ENCODE measurements at regions not wholly inside any gene's neighbourhood (a gene's known extent, or its start where the extent isn't known, plus 50 kb on each side); places are given as distances from the start of the nearest gene placed in this dataset.

DNA sequence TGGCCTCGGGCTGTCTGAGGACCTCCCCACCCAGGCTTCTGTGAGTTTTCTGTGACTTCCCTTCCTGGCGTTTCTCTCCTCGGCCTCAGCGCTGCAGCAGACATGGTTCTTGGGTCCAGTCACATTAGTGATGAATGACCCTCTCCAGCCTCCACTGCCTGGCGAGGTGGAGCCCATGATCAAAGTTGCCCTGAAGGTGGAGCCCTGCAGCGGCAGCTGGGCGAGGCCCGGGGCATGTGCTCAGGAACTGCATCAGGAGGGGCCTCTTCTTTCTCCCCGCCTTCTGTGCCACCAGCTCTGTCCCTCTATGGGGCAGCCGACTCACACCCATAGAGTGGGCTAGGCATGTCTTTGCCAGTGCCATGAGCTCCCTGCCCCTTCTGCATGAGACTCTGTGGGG lies 1079.7 kb downstream of the TBC1D22A start:
- Histone ChIP-seq H3K27me3 (no peaks in the 10 kb centered on the region), H3K4me1 (no peaks in the 10 kb centered on the region), H3K4me3 (no peak overlapping the region), H3K36me3 (no peaks in the 10 kb centered on the region), H3K9me3 (no peaks in the 10 kb centered on the region), H3K27ac (no peak overlapping the region)
- 75 to 79% methylated on average over 5 to 10 of the region's 10 CpGs for WGBS, 2 donors
- no peak for TF ChIP-seq POLR2A (IDR thresholded peaks at IDR 0.05)
- no peak for DNase-seq (ENCODE audit: low spot score in 2 of 2)

DNA sequence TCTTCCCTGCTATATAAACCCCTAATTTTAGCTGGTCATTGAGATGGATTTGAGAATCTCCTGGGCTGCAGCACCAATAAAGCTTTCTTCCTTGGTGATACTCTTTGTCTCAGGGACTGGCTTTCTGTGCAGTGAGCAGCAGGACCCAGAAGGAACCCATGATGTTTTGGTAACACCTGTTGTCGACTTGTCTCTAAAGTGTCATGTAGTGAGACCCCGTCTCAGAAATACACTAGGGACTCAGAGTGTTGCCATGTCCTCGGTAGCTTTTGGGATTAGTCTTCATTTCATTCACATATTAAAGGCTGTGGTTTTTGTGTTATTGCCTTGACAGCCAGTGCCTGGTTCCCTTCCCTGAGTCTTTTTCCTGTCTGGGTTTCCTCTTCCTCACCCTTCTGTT lies 1078.7 kb downstream of the TBC1D22A start:
- no peaks in the 10 kb centered on the region for H3K4me1 ChIP-seq
- H3K27ac ChIP-seq, result no peak overlapping the region
- H3K27me3 ChIP-seq, result no peaks in the 10 kb centered on the region
- H3K9me3 ChIP-seq, result no peaks in the 10 kb centered on the region
- no peaks in the 10 kb centered on the region for H3K36me3 ChIP-seq
- DNase-seq (ENCODE audit: low spot score in 2 of 2), result no peak
- WGBS, 2 donors, result 41 to 55% methylated on average over 3 of the region's 3 CpGs
- TF ChIP-seq, protein P1, sequence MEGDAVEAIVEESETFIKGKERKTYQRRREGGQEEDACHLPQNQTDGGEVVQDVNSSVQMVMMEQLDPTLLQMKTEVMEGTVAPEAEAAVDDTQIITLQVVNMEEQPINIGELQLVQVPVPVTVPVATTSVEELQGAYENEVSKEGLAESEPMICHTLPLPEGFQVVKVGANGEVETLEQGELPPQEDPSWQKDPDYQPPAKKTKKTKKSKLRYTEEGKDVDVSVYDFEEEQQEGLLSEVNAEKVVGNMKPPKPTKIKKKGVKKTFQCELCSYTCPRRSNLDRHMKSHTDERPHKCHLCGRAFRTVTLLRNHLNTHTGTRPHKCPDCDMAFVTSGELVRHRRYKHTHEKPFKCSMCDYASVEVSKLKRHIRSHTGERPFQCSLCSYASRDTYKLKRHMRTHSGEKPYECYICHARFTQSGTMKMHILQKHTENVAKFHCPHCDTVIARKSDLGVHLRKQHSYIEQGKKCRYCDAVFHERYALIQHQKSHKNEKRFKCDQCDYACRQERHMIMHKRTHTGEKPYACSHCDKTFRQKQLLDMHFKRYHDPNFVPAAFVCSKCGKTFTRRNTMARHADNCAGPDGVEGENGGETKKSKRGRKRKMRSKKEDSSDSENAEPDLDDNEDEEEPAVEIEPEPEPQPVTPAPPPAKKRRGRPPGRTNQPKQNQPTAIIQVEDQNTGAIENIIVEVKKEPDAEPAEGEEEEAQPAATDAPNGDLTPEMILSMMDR (IDR thresholded peaks at IDR 0.05), result no peak
- TF ChIP-seq EP300 (IDR thresholded peaks at IDR 0.05), result no peak
- TF ChIP-seq POLR2A (IDR thresholded peaks at IDR 0.05), result no peak
- no peak overlapping the region for H3K4me3 ChIP-seq

DNA sequence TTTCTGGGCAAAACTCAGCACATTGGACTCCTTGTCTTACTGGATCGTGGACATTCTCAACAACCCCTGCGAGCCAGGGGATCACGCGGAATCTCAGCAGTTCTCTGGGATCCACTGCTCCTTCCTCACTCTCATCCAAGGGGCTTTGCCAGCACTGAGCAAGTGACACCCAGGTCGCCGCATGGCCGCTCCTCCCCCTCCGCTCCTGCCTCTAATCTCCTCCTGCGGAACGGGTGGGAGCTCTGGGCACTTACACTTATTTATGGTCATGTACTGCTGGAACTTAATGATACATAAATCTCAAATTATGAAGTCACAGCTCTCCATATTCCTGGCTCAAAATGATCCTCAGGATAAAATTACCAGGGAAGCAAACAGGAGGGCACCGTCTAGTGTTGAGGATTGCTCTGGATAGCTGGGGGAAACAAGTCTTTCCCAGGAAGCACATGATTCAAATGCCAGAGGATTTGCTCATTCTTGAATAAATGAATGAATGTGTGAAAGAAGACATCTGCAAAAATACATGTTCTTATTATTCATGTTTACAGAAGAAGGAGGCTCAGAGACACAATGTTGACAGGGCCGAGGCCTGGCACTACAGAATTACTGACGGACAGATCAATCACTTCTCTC lies 1077.3 kb downstream of the TBC1D22A start:
- TF ChIP-seq, protein P1 (IDR thresholded peaks at IDR 0.05), result no peak
- TF ChIP-seq EP300 (IDR thresholded peaks at IDR 0.05) (no peak), POLR2A (IDR thresholded peaks at IDR 0.05) (no peak)
- Histone ChIP-seq H3K27ac (no peak overlapping the region), H3K9me3 (no peaks in the 10 kb centered on the region), H3K4me3 (no peak overlapping the region), H3K27me3 (no peaks in the 10 kb centered on the region), H3K4me1 (no peaks in the 10 kb centered on the region), H3K36me3 (no peaks in the 10 kb centered on the region)
- DNase-seq (ENCODE audit: low spot score in 2 of 2), result no peak
- WGBS, 2 donors, result 77 to 82% methylated on average over 13 of the region's 13 CpGs

DNA sequence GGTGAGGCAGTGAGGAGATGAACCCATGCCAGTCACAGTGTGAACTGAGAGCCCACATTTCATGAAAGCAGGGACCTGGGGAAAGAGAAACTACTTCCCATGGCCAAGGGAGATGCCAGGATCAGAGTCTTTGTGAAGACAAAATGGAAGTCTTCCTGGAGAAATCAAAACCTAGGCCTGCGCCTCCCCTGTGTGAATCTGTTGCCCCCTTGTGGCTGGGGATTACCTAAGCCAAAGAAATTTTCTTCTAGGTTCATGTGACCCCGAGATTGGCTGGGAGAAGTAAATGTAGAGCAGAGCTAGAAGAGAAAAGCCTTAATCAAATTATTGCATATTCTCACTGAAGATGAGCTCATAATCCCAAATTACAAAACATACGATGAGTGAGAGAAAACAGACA lies 1075.3 kb downstream of the TBC1D22A start:
- no peaks in the 10 kb centered on the region for H3K36me3 ChIP-seq
- H3K4me1 ChIP-seq, result no peaks in the 10 kb centered on the region
- H3K4me3 ChIP-seq, result no peak overlapping the region
- no peaks in the 10 kb centered on the region for H3K27me3 ChIP-seq
- TF ChIP-seq, protein P1 (IDR thresholded peaks at IDR 0.05), result no peak
- no peak for TF ChIP-seq EP300 (IDR thresholded peaks at IDR 0.05)
- TF ChIP-seq POLR2A (IDR thresholded peaks at IDR 0.05), result no peak
- WGBS, 2 donors, result 71 to 76% methylated on average over 3 of the region's 3 CpGs
- DNase-seq (ENCODE audit: low spot score in 2 of 2), result no peak
- no peaks in the 10 kb centered on the region for H3K9me3 ChIP-seq
- H3K27ac ChIP-seq, result no peak overlapping the region

DNA sequence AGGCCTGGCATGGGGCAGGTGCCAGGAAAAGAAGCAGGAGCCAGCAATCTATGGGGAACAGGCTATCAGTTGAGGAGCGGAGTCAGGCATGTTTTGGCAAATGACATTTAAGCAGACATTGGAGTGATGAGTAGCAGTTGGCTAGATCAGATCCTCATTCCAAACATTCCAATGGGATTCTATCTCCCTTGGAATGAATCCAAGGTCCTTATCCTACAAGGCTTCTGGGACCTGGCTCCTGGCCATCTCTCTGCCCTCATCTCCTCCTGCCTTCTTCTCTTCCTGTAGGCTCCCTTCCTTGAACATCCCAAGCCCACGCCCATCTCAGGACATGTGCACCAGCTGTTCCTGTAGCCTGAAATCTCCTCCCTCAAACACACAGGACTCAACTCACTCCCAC lies 1074.5 kb downstream of the TBC1D22A start:
- WGBS, 2 donors, result 77 to 79% methylated on average over 2 of the region's 2 CpGs
- H3K27me3 ChIP-seq, result no peaks in the 10 kb centered on the region

DNA sequence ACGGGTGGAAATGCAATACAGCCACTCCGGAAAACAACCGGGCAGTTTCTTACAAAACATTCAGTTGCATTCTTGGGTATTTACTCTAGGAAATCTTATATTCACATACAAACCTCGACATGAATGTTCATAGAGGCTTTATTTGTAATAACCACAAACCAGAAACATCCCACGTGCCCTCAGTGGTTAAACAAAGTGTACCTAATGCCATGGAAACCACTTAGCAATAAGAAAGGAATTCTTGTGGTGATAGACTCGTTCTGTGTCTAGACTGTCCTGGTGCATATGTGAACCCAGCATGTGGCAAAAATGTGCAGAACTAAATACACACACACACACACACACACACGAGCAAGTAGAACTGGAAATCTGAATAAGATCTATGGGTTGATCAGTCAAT lies 1073.3 kb downstream of the TBC1D22A start:
- Histone ChIP-seq H3K4me3 (no peak overlapping the region), H3K36me3 (no peaks in the 10 kb centered on the region), H3K9me3 (no peaks in the 10 kb centered on the region), H3K4me1 (no peaks in the 10 kb centered on the region), H3K27ac (no peak overlapping the region), H3K27me3 (no peaks in the 10 kb centered on the region)
- WGBS, 2 donors, result 33 to 36% methylated on average over 7 of the region's 7 CpGs
- TF ChIP-seq, protein P1 (IDR thresholded peaks at IDR 0.05), result no peak
- no peak for TF ChIP-seq EP300 (IDR thresholded peaks at IDR 0.05)
- no peak for TF ChIP-seq POLR2A (IDR thresholded peaks at IDR 0.05)
- no peak for DNase-seq (ENCODE audit: low spot score in 2 of 2)

More for the DNA sequence above, 1074.5 kb downstream of the TBC1D22A start:
- Histone ChIP-seq H3K36me3 (no peaks in the 10 kb centered on the region), H3K27ac (no peak overlapping the region), H3K4me3 (no peak overlapping the region), H3K4me1 (no peaks in the 10 kb centered on the region), H3K9me3 (no peaks in the 10 kb centered on the region)
- TF ChIP-seq POLR2A (IDR thresholded peaks at IDR 0.05) (no peak), EP300 (IDR thresholded peaks at IDR 0.05) (no peak)
- no peak for DNase-seq (ENCODE audit: low spot score in 2 of 2)

All from tibial nerve (tissue), 4 donors.